ENCODE measurements at regions not wholly inside any gene's neighbourhood (a gene's known extent, or its start where the extent isn't known, plus 50 kb on each side); places are given as distances from the start of the nearest gene placed in this dataset.
A peak's percentile ranks its signal among the peaks of the same experiment; 100 is the strongest.

GRCh38 chr3:27630885-27631284 is 91.2 kb downstream of the EOMES start:
- no peak for DNase-seq (ENCODE audit: low spot score, unreplicated experiment)
- no peak overlapping the region for H3K27ac Mint-ChIP-seq
- H3K9me3 Mint-ChIP-seq (ENCODE audit: low read depth), result peaks cover 13% of the 10 kb centered on the region
- H3K36me3 Mint-ChIP-seq (ENCODE audit: insufficient read depth), result peaks cover 7% of the 10 kb centered on the region
- H3K27me3 Mint-ChIP-seq, result peaks cover 6% of the 10 kb centered on the region
- no peak overlapping the region for H3K4me3 Mint-ChIP-seq (ENCODE audit: low read depth)
- H3K4me1 Mint-ChIP-seq (ENCODE audit: low read depth), result peaks cover 22% of the 10 kb centered on the region
- TF ChIP-seq CTCF (IDR thresholded peaks at IDR 0.05; ENCODE audit: unreplicated experiment), result no peak

GRCh38 chr3:27629366-27629765 is 92.8 kb downstream of the EOMES start:
- H3K36me3 Mint-ChIP-seq (ENCODE audit: insufficient read depth), result peaks cover 7% of the 10 kb centered on the region
- H3K4me3 Mint-ChIP-seq (ENCODE audit: low read depth), result no peak overlapping the region
- peaks cover 13% of the 10 kb centered on the region for H3K9me3 Mint-ChIP-seq (ENCODE audit: low read depth)
- no peak for DNase-seq (ENCODE audit: low spot score, unreplicated experiment)
- peak overlapping the region; percentile 58 for H3K27ac Mint-ChIP-seq
- peaks cover 6% of the 10 kb centered on the region for H3K27me3 Mint-ChIP-seq
- TF ChIP-seq CTCF (IDR thresholded peaks at IDR 0.05; ENCODE audit: unreplicated experiment), result no peak
- peaks cover 18% of the 10 kb centered on the region for H3K4me1 Mint-ChIP-seq (ENCODE audit: low read depth)

DNA sequence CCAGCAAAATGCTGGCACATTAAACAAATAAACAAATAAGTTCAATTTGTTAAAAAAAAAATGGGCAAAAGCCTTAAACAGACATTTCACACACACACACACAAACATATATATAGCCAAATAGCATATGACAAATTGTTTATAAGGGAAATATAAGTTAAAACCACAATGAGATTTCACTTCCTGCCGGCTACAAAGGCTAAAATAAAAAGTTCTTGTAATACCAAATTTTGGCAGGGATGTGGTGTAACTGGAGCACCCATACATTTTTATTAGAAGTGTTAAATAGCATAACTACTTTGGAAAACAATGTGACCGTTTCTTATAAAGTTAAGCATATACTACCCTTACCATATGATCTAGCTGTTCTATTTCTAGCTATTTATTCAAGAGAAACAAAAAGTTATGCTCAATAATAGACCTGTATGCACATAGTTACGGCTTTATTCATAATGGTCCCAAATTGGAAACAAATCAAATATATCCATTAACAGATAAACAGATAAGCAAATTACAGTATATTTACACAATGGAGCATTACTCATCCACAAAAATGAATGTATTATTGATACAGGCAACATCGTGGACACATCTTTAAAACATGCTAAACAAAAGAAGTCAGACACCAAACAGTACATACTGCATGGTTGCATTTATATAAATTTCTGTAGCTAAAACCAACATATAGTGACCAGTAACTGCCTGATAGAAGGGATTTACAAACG is 93.9 kb downstream of the EOMES start:
- peaks cover 10% of the 10 kb centered on the region for H3K9me3 Mint-ChIP-seq (ENCODE audit: low read depth)
- no peak for DNase-seq (ENCODE audit: low spot score, unreplicated experiment)
- H3K4me3 Mint-ChIP-seq (ENCODE audit: low read depth), result no peak overlapping the region
- TF ChIP-seq CTCF (IDR thresholded peaks at IDR 0.05; ENCODE audit: unreplicated experiment), result no peak
- peaks cover 18% of the 10 kb centered on the region for H3K4me1 Mint-ChIP-seq (ENCODE audit: low read depth)
- H3K27ac Mint-ChIP-seq, result no peak overlapping the region
- H3K36me3 Mint-ChIP-seq (ENCODE audit: insufficient read depth), result peaks cover 4% of the 10 kb centered on the region
- peaks cover 3% of the 10 kb centered on the region for H3K27me3 Mint-ChIP-seq

DNA sequence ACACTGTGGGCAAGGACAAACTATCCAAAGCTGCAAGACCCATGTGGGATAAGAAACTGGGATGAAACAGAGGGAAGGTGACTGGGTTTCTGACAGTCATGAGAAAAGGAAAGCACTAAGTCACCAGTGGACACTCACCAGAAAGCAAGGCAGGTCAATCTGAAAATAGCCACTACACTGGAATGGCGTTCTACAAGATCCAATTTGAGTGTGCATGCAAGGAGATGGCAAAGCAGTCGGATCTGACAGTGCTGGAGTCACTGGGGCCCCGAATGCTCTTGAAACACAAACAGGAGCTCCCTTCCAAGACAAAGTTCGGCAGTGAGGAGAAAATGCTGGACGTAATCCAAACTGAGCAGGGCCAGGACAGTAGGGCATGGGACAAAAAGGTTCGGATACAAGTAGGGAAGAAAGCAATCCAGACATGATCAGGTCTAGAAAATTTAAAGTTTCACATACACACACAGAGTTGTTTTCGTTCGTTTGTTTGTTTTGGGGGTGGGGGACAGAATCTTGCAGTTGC is 95.5 kb downstream of the EOMES start:
- no peak for DNase-seq (ENCODE audit: low spot score, unreplicated experiment)
- Mint-ChIP-seq H3K27ac (peak overlapping the region; percentile 25), H3K9me3 (ENCODE audit: low read depth) (peaks cover 7% of the 10 kb centered on the region), H3K36me3 (ENCODE audit: insufficient read depth) (peaks cover 1% of the 10 kb centered on the region), H3K4me3 (ENCODE audit: low read depth) (no peak overlapping the region), H3K27me3 (no peaks in the 10 kb centered on the region), H3K4me1 (ENCODE audit: low read depth) (peaks cover 15% of the 10 kb centered on the region)
- TF ChIP-seq CTCF (IDR thresholded peaks at IDR 0.05; ENCODE audit: unreplicated experiment), result no peak

- peaks cover 1% of the 10 kb centered on the region for H3K36me3 Mint-ChIP-seq (ENCODE audit: insufficient read depth)
- no peak overlapping the region for H3K27ac Mint-ChIP-seq
- no peak overlapping the region for H3K4me3 Mint-ChIP-seq (ENCODE audit: low read depth)
- H3K27me3 Mint-ChIP-seq, result no peaks in the 10 kb centered on the region
- no peak for TF ChIP-seq CTCF (IDR thresholded peaks at IDR 0.05; ENCODE audit: unreplicated experiment)
- peaks cover 8% of the 10 kb centered on the region for H3K9me3 Mint-ChIP-seq (ENCODE audit: low read depth)
- H3K4me1 Mint-ChIP-seq (ENCODE audit: low read depth), result peaks cover 13% of the 10 kb centered on the region
- DNase-seq (ENCODE audit: low spot score, unreplicated experiment), result no peak
Measured at GRCh38 chr3:27625864-27626263, 96.3 kb downstream of the EOMES start.

Measured in progenitor cell of endocrine pancreas (in vitro differentiated cells).